ENCODE measurements at regions not wholly inside any gene's neighbourhood (a gene's known extent, or its start where the extent isn't known, plus 50 kb on each side); places are given as distances from the start of the nearest gene placed in this dataset.

DNA sequence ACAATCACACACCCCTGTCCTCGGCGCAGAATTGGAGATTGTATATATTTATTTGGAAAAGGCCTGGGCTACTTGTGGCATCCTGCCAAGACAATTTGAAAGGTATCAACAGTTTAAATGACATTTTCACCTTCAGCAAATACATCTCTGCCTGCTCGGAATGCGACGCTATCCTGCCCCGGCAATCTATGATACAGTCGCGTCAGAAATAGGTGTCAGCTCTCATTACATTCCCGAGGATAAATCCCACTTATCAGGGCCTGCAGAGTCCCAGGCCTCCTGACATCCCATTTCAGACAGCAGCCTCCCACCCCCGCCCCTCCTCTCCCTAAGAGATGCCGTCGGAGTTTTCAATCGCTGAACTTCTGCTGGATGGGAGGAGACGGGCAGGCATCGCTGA, 114.7 kb downstream of the BRD1 start:
- no peak for TF ChIP-seq CTCF (IDR thresholded peaks at IDR 0.05)
- TF ChIP-seq POLR2A (IDR thresholded peaks at IDR 0.05), result no peak

Data from heart left ventricle (tissue), 13 donors.